Chondrocyte (in vitro differentiated cells): ENCODE measurements at regions not wholly inside any gene's neighbourhood (a gene's known extent, or its start where the extent isn't known, plus 50 kb on each side); places are given as distances from the start of the nearest gene placed in this dataset.

Source experiments
- DNase-seq: peaks from one replicate; pipeline ENCODE4 v3.0.0; 2021; ENCODE audit warnings: mixed read lengths, low spot score
- H3K27ac Mint-ChIP-seq: one replicate; pipeline ENCODE4 v1.8.0; 2021; ENCODE audit warnings: mild to moderate bottlenecking, moderate library complexity, mixed read lengths; ENCODE audit not compliant: unreplicated experiment
- H3K27me3 Mint-ChIP-seq: 2 replicates; pipeline ENCODE4 v1.8.0; 2021; ENCODE audit warnings: low read depth, mixed read lengths
- H3K36me3 Mint-ChIP-seq: 2 replicates; pipeline ENCODE4 v1.8.0; 2021; ENCODE audit warnings: low read depth, mixed read lengths
- H3K4me1 Mint-ChIP-seq: 2 replicates; pipeline ENCODE4 v1.8.0; 2021; ENCODE audit warnings: low read depth, mild to moderate bottlenecking, mixed read lengths
- H3K4me3 Mint-ChIP-seq: one replicate; pipeline ENCODE4 v1.8.0; 2021; ENCODE audit warnings: mild to moderate bottlenecking, moderate library complexity, mixed read lengths; ENCODE audit not compliant: unreplicated experiment
- H3K9me3 Mint-ChIP-seq: 2 replicates; pipeline ENCODE4 v1.8.0; 2021; ENCODE audit warnings: low read depth, mixed read lengths
- TF ChIP-seq, protein P1 (sequence below): fragments of 200-600 bp; sonication (generic); IDR thresholded peaks from 2 replicates; pipeline ENCODE4 v1.5.0; 2021; ENCODE audit warnings: antibody characterized with exemption, mild to moderate bottlenecking, moderate library complexity

GRCh38 chr18:79583426-79583825 lies 96.2 kb upstream of the CTDP1 start:
- Mint-ChIP-seq H3K27me3 (no peaks in the 10 kb centered on the region), H3K4me3 (no peak overlapping the region), H3K27ac (no peak overlapping the region), H3K4me1 (peaks cover 11% of the 10 kb centered on the region), H3K9me3 (no peaks in the 10 kb centered on the region), H3K36me3 (no peaks in the 10 kb centered on the region)
- DNase-seq = peak; percentile 50
- TF ChIP-seq, protein P1, sequence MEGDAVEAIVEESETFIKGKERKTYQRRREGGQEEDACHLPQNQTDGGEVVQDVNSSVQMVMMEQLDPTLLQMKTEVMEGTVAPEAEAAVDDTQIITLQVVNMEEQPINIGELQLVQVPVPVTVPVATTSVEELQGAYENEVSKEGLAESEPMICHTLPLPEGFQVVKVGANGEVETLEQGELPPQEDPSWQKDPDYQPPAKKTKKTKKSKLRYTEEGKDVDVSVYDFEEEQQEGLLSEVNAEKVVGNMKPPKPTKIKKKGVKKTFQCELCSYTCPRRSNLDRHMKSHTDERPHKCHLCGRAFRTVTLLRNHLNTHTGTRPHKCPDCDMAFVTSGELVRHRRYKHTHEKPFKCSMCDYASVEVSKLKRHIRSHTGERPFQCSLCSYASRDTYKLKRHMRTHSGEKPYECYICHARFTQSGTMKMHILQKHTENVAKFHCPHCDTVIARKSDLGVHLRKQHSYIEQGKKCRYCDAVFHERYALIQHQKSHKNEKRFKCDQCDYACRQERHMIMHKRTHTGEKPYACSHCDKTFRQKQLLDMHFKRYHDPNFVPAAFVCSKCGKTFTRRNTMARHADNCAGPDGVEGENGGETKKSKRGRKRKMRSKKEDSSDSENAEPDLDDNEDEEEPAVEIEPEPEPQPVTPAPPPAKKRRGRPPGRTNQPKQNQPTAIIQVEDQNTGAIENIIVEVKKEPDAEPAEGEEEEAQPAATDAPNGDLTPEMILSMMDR = no peak

DNA sequence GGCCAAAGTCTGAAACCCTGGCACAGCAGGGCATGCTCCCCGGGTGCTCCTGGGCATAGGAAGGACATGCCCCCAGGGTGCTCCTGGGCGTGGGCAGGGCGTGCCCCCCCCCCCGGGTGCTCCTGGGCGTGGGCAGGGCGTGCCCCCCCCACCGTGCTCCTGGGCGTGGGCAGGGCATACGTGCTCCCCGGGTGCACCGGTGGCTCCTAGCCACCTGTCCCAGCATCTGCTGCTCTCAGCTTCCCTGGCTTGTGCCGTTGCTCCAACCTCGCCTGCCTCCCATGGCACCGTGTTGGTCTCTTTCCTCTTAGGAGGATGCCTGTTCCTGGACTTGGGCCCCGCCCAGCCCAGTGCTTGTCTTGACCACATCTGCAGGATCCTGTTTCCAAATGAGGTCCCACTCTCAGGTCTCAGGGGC lies 95.6 kb upstream of the CTDP1 start:
- Mint-ChIP-seq H3K4me3 (no peak overlapping the region), H3K27me3 (no peaks in the 10 kb centered on the region), H3K4me1 (peaks cover 16% of the 10 kb centered on the region), H3K9me3 (no peaks in the 10 kb centered on the region), H3K27ac (no peak overlapping the region), H3K36me3 (no peaks in the 10 kb centered on the region)
- TF ChIP-seq, protein P1 = no peak
- peak; percentile 63 for DNase-seq

DNA sequence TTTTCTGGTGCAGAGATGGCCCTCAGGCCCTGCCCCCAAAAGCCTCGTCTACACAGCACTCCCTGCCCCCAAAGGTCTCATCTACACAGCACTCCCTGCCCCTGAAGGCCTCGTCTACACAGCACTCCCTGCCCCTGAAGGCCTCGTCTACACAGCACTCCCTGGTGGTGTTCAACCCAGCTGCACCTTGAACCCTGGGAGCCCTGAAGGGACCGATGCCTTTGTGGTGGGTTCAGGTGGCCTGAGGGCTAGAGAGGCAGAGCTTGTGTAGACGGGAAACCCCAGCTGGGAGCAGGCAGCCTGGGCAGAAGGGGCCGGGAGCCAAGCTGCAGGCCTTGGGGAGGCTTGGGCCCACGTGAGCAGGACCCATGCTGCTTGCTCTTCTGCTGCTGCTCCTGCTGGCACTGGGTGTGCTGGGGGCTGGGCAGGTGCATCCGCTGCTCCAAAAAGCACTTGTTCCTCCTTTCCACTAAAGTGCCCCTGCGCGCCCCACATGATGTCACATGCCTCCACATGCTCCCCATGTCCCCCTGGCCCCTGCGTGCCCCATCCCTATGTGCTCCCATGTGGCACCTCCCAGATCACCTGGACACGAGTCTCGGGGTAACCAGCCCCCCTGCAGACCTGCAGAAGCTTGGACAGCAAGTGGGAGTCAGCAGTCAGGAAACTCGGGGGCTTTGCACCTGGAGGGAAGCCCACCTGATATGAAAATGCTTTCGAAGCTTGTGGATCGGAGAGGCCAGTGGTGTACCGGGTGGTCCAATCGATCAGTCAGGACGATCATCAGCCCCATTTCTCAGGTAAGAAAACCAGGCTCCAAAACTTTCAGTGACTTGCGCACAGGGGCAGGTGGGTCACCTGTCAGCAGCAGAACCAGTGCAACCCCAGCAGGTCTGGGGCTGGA lies 94.9 kb upstream of the CTDP1 start:
- TF ChIP-seq, protein P1 = no peak
- DNase-seq = peak; percentile 86
- H3K27me3 Mint-ChIP-seq = no peaks in the 10 kb centered on the region

DNA sequence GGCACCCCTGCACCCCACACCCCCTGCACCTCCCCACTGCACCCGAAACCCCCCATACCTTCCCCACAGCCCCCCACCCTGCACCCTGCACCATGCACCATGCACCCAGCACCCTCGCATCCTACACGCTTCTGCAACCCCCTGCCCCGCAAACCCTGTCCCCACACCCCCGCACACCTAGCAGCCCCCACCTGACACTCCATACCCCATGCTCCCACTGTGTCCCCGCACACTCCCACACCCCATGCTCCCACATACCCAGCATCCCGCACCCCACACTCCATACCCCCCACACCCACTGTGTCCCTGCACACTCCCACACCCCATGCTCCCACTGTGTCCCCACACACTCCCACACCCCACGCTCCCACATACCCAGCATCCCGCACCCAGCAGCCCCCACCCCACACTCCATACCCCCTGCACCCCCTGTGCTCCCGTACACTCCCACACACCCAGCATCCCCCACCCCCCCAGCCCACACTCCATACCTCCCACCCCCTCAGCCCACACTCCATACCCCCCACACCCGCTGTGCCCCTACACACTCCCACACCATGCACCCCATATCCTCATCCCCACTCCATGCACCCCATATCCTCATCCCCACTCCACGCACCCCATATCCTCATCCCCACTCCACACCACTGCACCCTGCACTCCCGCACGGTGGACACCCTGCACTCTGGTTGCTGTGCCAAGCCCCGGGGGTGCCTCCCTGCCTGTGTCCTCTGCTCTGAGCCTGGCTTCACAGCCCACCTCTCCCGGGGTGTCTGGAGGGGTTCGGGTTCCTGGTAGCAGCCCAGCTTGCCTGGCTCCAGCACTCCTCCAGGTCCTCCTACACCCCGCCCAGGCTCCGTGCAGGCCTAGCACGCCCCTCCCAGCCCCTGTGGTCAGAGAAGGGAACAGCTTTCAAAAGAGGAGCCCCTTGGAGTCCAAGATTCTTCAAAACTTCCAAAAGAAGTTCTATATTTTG lies 93.9 kb upstream of the CTDP1 start:
- TF ChIP-seq, protein P1 = no peak

More for the DNA sequence above, 94.9 kb upstream of the CTDP1 start:
- Mint-ChIP-seq H3K9me3 (no peaks in the 10 kb centered on the region), H3K27ac (no peak overlapping the region), H3K4me3 (no peak overlapping the region), H3K36me3 (no peaks in the 10 kb centered on the region), H3K4me1 (peaks cover 22% of the 10 kb centered on the region)

More for the DNA sequence above, 93.9 kb upstream of the CTDP1 start:
- H3K27me3 Mint-ChIP-seq = no peaks in the 10 kb centered on the region
- no peak overlapping the region for H3K4me3 Mint-ChIP-seq
- H3K4me1 Mint-ChIP-seq = peaks cover 27% of the 10 kb centered on the region
- H3K36me3 Mint-ChIP-seq = no peaks in the 10 kb centered on the region
- no peak overlapping the region for H3K27ac Mint-ChIP-seq
- no peaks in the 10 kb centered on the region for H3K9me3 Mint-ChIP-seq
- DNase-seq = peak; percentile 92
